A549 (cell line): ENCODE measurements at regions not wholly inside any gene's neighbourhood (a gene's known extent, or its start where the extent isn't known, plus 50 kb on each side); places are given as distances from the start of the nearest gene placed in this dataset.

Source experiments
- EP300 ChIP-seq, 2 experiments: fragments of >200 bp; sonication (Bioruptor Twin); formaldehyde crosslinking; IDR thresholded peaks; 2 replicates in 1 of 2; 3 replicates in 1 of 2; pipeline ENCODE4 v1.6.1; 2016 to 2017
- HEYL ChIP-seq: fragments of 250-450 bp; sonication (Bioruptor Pico); IDR thresholded peaks from 2 replicates; pipeline ENCODE4 v1.8.0; 2021; ENCODE audit warnings: mild to moderate bottlenecking, moderate library complexity
- JUN ChIP-seq, 2 experiments: fragments of >200 bp; sonication (Bioruptor Twin); formaldehyde crosslinking; IDR thresholded peaks; 2 replicates in 1 of 2; 3 replicates in 1 of 2; pipeline ENCODE4 v1.6.1; 2016 to 2017
- JUNB ChIP-seq: fragments of >200 bp; sonication (Bioruptor Twin); formaldehyde crosslinking; IDR thresholded peaks from 2 replicates; pipeline ENCODE4 v1.6.1; 2016
- MAFK ChIP-seq: fragments of 450-650 bp; IDR thresholded peaks from 2 replicates; pipeline ENCODE4 v1.6.1; 2014; ENCODE audit not compliant: partially characterized antibody
- MYC ChIP-seq: IDR thresholded peaks from 2 replicates; pipeline ENCODE4 v1.6.1; 2012; ENCODE audit warnings: mild to moderate bottlenecking, inconsistent platforms, low read length, improper control_type of control experiment, borderline replicate concordance
- PHF8 ChIP-seq: fragments of 200-600 bp; sonication (generic); IDR thresholded peaks from 2 replicates; pipeline ENCODE4 v1.6.1; 2016; ENCODE audit warnings: low read depth, mild to moderate bottlenecking, antibody characterized with exemption, moderate library complexity, borderline replicate concordance
- POLR2A ChIP-seq: IDR thresholded peaks from 2 replicates; pipeline ENCODE4 v1.6.1; 2012; ENCODE audit warnings: mild to moderate bottlenecking, low read length
- RAD21 ChIP-seq, 2 experiments: fragments of >200 bp in 1 of 2; sonication (Bioruptor Twin) in 1 of 2; formaldehyde crosslinking in 1 of 2; IDR thresholded peaks in 1 of 2; conservative IDR thresholded peaks in 1 of 2; 2 replicates in 1 of 2; 3 replicates in 1 of 2; pipeline ENCODE4 v1.6.1; 2012 to 2018; ENCODE audit warnings: inconsistent platforms in 1 of 2
- RCOR1 ChIP-seq: fragments of 150-350 bp; IDR thresholded peaks from 2 replicates; pipeline ENCODE4 v1.6.1; 2014; ENCODE audit warnings: antibody characterized with exemption, low read length, low read depth
- ZNF302 ChIP-seq: fragments of 250-450 bp; sonication (Bioruptor Pico); IDR thresholded peaks from 2 replicates; pipeline ENCODE4 v1.9.0; 2021; ENCODE audit warnings: inconsistent platforms, mild to moderate bottlenecking, moderate library complexity
- TF ChIP-seq, protein P1 (sequence below): fragments of >200 bp; sonication (Bioruptor Twin); formaldehyde crosslinking; IDR thresholded peaks from 3 replicates; pipeline ENCODE4 v1.5.1; 2016
- TF ChIP-seq, protein P2 (sequence below): fragments of 450-650 bp; IDR thresholded peaks from 2 replicates; pipeline ENCODE4 v1.6.1; 2014; ENCODE audit warnings: antibody characterized with exemption
- TF ChIP-seq, protein P3 (sequence below): IDR thresholded peaks from 2 replicates; pipeline ENCODE4 v1.6.1; 2012

DNA sequence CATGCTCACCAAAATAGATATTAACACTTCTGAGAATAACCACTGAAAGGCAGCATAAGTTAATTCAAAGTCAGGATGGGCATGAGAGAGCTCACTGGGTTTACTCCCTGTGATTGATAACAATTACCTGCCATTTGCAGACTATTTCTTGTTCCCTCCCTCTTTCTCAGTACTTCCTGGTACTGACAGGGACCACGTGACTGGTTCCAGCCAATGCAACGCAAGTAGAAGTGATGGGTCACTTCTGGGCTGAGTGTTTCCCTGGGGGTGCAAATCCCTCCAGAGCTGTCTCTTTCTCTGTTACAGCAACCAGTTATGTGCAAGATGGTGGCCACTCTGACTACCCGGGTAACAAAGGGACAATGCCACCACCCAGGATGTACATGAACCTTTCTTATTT lies 118.8 kb downstream of the EFNB2 start:
- TF ChIP-seq EP300 (IDR thresholded peaks at IDR 0.05), result no peak
- TF ChIP-seq POLR2A, result no peak
- TF ChIP-seq, protein P1, sequence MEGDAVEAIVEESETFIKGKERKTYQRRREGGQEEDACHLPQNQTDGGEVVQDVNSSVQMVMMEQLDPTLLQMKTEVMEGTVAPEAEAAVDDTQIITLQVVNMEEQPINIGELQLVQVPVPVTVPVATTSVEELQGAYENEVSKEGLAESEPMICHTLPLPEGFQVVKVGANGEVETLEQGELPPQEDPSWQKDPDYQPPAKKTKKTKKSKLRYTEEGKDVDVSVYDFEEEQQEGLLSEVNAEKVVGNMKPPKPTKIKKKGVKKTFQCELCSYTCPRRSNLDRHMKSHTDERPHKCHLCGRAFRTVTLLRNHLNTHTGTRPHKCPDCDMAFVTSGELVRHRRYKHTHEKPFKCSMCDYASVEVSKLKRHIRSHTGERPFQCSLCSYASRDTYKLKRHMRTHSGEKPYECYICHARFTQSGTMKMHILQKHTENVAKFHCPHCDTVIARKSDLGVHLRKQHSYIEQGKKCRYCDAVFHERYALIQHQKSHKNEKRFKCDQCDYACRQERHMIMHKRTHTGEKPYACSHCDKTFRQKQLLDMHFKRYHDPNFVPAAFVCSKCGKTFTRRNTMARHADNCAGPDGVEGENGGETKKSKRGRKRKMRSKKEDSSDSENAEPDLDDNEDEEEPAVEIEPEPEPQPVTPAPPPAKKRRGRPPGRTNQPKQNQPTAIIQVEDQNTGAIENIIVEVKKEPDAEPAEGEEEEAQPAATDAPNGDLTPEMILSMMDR, result no peak
- TF ChIP-seq, protein P2, sequence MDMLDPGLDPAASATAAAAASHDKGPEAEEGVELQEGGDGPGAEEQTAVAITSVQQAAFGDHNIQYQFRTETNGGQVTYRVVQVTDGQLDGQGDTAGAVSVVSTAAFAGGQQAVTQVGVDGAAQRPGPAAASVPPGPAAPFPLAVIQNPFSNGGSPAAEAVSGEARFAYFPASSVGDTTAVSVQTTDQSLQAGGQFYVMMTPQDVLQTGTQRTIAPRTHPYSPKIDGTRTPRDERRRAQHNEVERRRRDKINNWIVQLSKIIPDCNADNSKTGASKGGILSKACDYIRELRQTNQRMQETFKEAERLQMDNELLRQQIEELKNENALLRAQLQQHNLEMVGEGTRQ, result no peak
- TF ChIP-seq, protein P3, sequence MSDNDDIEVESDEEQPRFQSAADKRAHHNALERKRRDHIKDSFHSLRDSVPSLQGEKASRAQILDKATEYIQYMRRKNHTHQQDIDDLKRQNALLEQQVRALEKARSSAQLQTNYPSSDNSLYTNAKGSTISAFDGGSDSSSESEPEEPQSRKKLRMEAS, result no peak
- TF ChIP-seq PHF8, result no peak
- no peak for TF ChIP-seq RAD21 (conservative IDR thresholded peaks at IDR 0.05 in 1 of 2, IDR thresholded peaks at IDR 0.05 in 1 of 2)
- TF ChIP-seq MAFK, result no peak
- TF ChIP-seq MYC, result no peak
- TF ChIP-seq JUN (IDR thresholded peaks at IDR 0.05), result no peak
- no peak for TF ChIP-seq RCOR1
- TF ChIP-seq ZNF302 (CRISPR knock-in tag), result no peak
- no peak for TF ChIP-seq HEYL
- TF ChIP-seq JUNB, result no peak
